GM12864 (cell line): ENCODE measurements at regions not wholly inside any gene's neighbourhood (a gene's known extent, or its start where the extent isn't known, plus 50 kb on each side); places are given as distances from the start of the nearest gene placed in this dataset.

ENCODE experiments used
- DNase-seq: peaks from one replicate; pipeline ENCODE4 v3.0.0-alpha.2; 2011; ENCODE audit warnings: low read depth
- H3K4me3 ChIP-seq: 2 replicates; pipeline ENCODE4 v1.5.1; 2011; ENCODE audit warnings: mild to moderate bottlenecking, low read depth, low read length, control low read depth
- TF ChIP-seq, protein P1 (sequence below): IDR thresholded peaks from 2 replicates; pipeline ENCODE4 v1.5.1; 2011; ENCODE audit warnings: low read depth, mild to moderate bottlenecking, moderate library complexity, low read length, control low read depth, inconsistent platforms; ENCODE audit errors: missing control alignments

DNA sequence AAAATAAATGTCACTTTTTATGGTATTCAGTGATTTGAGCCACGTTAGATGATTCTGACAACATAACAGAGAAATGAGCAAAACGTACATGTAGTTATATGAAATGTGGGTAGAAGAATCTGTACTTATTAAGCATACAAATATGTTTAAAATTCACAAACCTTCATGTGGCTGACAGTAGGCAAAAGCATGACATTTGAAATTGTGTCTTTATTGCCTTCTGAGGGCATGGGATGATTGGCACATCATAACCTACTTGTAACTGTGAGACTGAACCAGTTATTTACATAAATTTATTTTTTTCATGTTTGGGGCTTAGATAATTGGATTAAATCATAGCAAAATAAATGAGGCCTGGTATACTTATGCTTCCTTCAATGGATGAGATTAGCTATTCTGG, 202.2 kb downstream of the DNAJB9 start:
- no peak for DNase-seq
- TF ChIP-seq, protein P1, sequence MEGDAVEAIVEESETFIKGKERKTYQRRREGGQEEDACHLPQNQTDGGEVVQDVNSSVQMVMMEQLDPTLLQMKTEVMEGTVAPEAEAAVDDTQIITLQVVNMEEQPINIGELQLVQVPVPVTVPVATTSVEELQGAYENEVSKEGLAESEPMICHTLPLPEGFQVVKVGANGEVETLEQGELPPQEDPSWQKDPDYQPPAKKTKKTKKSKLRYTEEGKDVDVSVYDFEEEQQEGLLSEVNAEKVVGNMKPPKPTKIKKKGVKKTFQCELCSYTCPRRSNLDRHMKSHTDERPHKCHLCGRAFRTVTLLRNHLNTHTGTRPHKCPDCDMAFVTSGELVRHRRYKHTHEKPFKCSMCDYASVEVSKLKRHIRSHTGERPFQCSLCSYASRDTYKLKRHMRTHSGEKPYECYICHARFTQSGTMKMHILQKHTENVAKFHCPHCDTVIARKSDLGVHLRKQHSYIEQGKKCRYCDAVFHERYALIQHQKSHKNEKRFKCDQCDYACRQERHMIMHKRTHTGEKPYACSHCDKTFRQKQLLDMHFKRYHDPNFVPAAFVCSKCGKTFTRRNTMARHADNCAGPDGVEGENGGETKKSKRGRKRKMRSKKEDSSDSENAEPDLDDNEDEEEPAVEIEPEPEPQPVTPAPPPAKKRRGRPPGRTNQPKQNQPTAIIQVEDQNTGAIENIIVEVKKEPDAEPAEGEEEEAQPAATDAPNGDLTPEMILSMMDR, result no peak

GRCh38 chr7:108777966-108778365, 208.3 kb downstream of the DNAJB9 start:
- H3K4me3 ChIP-seq, result no peak overlapping the region
- no peak for DNase-seq
- TF ChIP-seq, protein P1, result no peak

More for the DNA sequence above, 202.2 kb downstream of the DNAJB9 start:
- no peak overlapping the region for H3K4me3 ChIP-seq

DNA sequence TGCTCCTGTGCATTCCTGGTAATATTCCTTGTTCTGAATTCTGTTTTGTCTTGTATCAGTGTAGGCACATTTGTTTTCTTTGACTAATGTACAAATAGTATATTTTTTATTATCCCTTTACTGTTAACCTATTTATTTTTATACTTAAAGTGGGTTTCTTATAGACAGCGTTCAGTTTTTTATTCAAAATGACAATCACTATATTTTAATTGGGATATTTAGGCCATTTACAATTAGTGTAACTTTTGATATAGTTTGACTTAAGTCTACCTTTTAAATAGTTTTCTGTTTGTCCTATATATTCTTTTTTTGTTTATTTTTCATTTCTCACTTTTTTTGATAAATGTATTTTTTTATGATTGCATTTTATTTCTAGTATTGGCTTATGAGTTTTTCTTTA, 219.8 kb downstream of the DNAJB9 start:
- TF ChIP-seq, protein P1, result no peak
- no peak for DNase-seq
- no peak overlapping the region for H3K4me3 ChIP-seq

GRCh38 chr7:108794466-108794865, 224.8 kb downstream of the DNAJB9 start:
- H3K4me3 ChIP-seq, result no peak overlapping the region
- DNase-seq, result no peak
- TF ChIP-seq, protein P1, result no peak

DNA sequence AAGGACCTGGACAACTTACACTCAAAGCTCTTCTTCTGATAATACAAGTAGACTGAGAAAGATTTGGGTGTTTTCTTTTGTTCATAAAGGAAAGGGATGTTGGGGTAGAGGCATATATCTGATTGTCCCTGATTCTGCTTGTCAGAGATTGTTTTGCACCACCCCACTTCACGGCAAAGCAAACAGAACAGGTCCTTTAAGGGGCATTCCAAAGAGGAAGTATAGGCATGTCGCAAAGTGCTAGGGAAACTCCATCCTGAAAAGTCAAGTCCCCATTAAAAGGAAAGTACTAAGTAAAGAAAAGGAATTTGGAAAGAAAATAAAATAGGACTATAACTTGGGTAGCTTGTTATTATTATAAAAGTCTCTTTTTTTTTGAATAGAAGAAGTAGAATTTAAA, 233.0 kb downstream of the DNAJB9 start:
- no peak for DNase-seq
- TF ChIP-seq, protein P1, result no peak

GRCh38 chr7:108805808-108806397, 236.2 kb downstream of the DNAJB9 start:
- TF ChIP-seq, protein P1, result peak; percentile 53
- no peak overlapping the region for H3K4me3 ChIP-seq
- no peak for DNase-seq

More for the DNA sequence above, 233.0 kb downstream of the DNAJB9 start:
- no peak overlapping the region for H3K4me3 ChIP-seq

- H3K4me3 ChIP-seq, result no peak overlapping the region
- TF ChIP-seq, protein P1, result no peak
- no peak for DNase-seq
Measured at GRCh38 chr7:108808549-108809266, 239.0 kb downstream of the DNAJB9 start.
